ENCODE measurements at regions not wholly inside any gene's neighbourhood (a gene's known extent, or its start where the extent isn't known, plus 50 kb on each side); places are given as distances from the start of the nearest gene placed in this dataset.

GRCh38 chr5:21642312-21642711 lies 1210.8 kb downstream of the CDH12 start:
- no peaks in the 10 kb centered on the region for H3K36me3 ChIP-seq
- H3K4me3 ChIP-seq: no peak overlapping the region
- no peaks in the 10 kb centered on the region for H4K20me1 ChIP-seq
- H3K4me1 ChIP-seq: 0 out of 20 replicates have a peak, but pooled peaks cover 0 to 4% (median 0%) of the 10 kb centered on the region in 10 experiments
- TF ChIP-seq Cebpa-rat (IDR thresholded peaks at IDR 0.05): no peak
- no peaks in the 10 kb centered on the region for H3K27me3 ChIP-seq
- H3K4me2 ChIP-seq: no peak overlapping the region
- H3K9ac ChIP-seq: no peak overlapping the region
- no peak overlapping the region for H3K27ac ChIP-seq
- H3K9me3 ChIP-seq (replicated peaks in 1 of 11): no peaks in the 10 kb centered on the region

- H3K27me3 ChIP-seq: no peaks in the 10 kb centered on the region
- no peak overlapping the region for H3K27ac ChIP-seq
- peaks cover 0 to 16% (median 5%) of the 10 kb centered on the region in 11 experiments; a peak in 6 of 22 replicates for H3K9me3 ChIP-seq (replicated peaks in 1 of 11)
- no peak for TF ChIP-seq Cebpa-rat (IDR thresholded peaks at IDR 0.05)
- H3K4me3 ChIP-seq: no peak overlapping the region
- no peak overlapping the region for H3K9ac ChIP-seq
- H3K4me2 ChIP-seq: peak overlapping the region in 7 of 11 experiments; percentile 16 to 57 (median 48); a peak in 11 of 22 replicates
- H4K20me1 ChIP-seq: no peaks in the 10 kb centered on the region
- no peaks in the 10 kb centered on the region for H3K36me3 ChIP-seq
- peaks cover 0 to 13% (median 4%) of the 10 kb centered on the region in 10 experiments; a peak in 10 of 20 replicates for H3K4me1 ChIP-seq
Observed at GRCh38 chr5:21623831-21624230, 1229.3 kb downstream of the CDH12 start.

- Histone ChIP-seq H3K36me3 (no peaks in the 10 kb centered on the region), H3K27ac (no peak overlapping the region), H3K27me3 (no peaks in the 10 kb centered on the region), H3K9ac (no peak overlapping the region), H4K20me1 (no peaks in the 10 kb centered on the region), H3K4me1 (no peaks in the 10 kb centered on the region), H3K4me3 (no peak overlapping the region), H3K9me3 (replicated peaks in 1 of 11) (peaks cover 0 to 6% (median 0%) of the 10 kb centered on the region in 11 experiments; a peak in 3 of 22 replicates), H3K4me2 (no peak overlapping the region)
- no peak for TF ChIP-seq Cebpa-rat (IDR thresholded peaks at IDR 0.05)
Observed at GRCh38 chr5:21615195-21615765, 1237.9 kb downstream of the CDH12 start.

GRCh38 chr5:21613971-21614488 lies 1239.1 kb downstream of the CDH12 start:
- Histone ChIP-seq H3K9me3 (replicated peaks in 1 of 11) (peaks cover 0 to 6% (median 0%) of the 10 kb centered on the region in 11 experiments; a peak in 3 of 22 replicates), H3K4me1 (no peaks in the 10 kb centered on the region), H3K27ac (no peak overlapping the region), H3K4me3 (no peak overlapping the region), H4K20me1 (no peaks in the 10 kb centered on the region), H3K27me3 (no peaks in the 10 kb centered on the region), H3K36me3 (no peaks in the 10 kb centered on the region), H3K4me2 (no peak overlapping the region), H3K9ac (no peak overlapping the region)
- TF ChIP-seq Cebpa-rat (IDR thresholded peaks at IDR 0.05): no peak

- Histone ChIP-seq H3K4me3 (no peak overlapping the region), H3K9ac (no peak overlapping the region), H3K4me2 (no peak overlapping the region), H3K27ac (no peak overlapping the region), H4K20me1 (no peaks in the 10 kb centered on the region), H3K4me1 (no peaks in the 10 kb centered on the region), H3K9me3 (replicated peaks in 1 of 11) (no peaks in the 10 kb centered on the region), H3K27me3 (no peaks in the 10 kb centered on the region), H3K36me3 (no peaks in the 10 kb centered on the region)
- no peak for TF ChIP-seq Cebpa-rat (IDR thresholded peaks at IDR 0.05)
Observed at GRCh38 chr5:21603796-21604195, 1249.3 kb downstream of the CDH12 start.

- Histone ChIP-seq H3K27ac (no peak overlapping the region), H3K9ac (no peak overlapping the region), H3K4me3 (no peak overlapping the region), H3K4me1 (no peaks in the 10 kb centered on the region), H3K9me3 (replicated peaks in 1 of 11) (peaks cover 0 to 8% (median 0%) of the 10 kb centered on the region in 11 experiments; a peak in 1 of 22 replicates), H3K4me2 (no peak overlapping the region), H4K20me1 (no peaks in the 10 kb centered on the region; a peak in 1 of 22 replicates), H3K27me3 (no peaks in the 10 kb centered on the region), H3K36me3 (no peaks in the 10 kb centered on the region)
- no peak for TF ChIP-seq Cebpa-rat (IDR thresholded peaks at IDR 0.05)
Observed at GRCh38 chr5:21594566-21594965, 1258.6 kb downstream of the CDH12 start.

- no peaks in the 10 kb centered on the region for H3K36me3 ChIP-seq
- H3K4me2 ChIP-seq: no peak overlapping the region
- no peak overlapping the region for H3K9ac ChIP-seq
- no peak overlapping the region for H3K4me3 ChIP-seq
- peaks cover 0 to 8% (median 0%) of the 10 kb centered on the region in 11 experiments; a peak in 1 of 22 replicates for H3K9me3 ChIP-seq (replicated peaks in 1 of 11)
- H4K20me1 ChIP-seq: no peaks in the 10 kb centered on the region; a peak in 1 of 22 replicates
- no peak for TF ChIP-seq Cebpa-rat (IDR thresholded peaks at IDR 0.05)
- no peaks in the 10 kb centered on the region for H3K27me3 ChIP-seq
- H3K27ac ChIP-seq: no peak overlapping the region
- no peaks in the 10 kb centered on the region for H3K4me1 ChIP-seq
Observed at GRCh38 chr5:21593261-21593660, 1259.9 kb downstream of the CDH12 start.

GRCh38 chr5:21581508-21581907 lies 1271.6 kb downstream of the CDH12 start:
- no peaks in the 10 kb centered on the region for H4K20me1 ChIP-seq
- H3K27ac ChIP-seq: no peak overlapping the region
- no peaks in the 10 kb centered on the region for H3K36me3 ChIP-seq
- TF ChIP-seq Cebpa-rat (IDR thresholded peaks at IDR 0.05): no peak
- 0 out of 20 replicates have a peak, but pooled peaks cover 0 to 6% (median 0%) of the 10 kb centered on the region in 10 experiments for H3K4me1 ChIP-seq
- H3K4me2 ChIP-seq: no peak overlapping the region
- no peak overlapping the region for H3K4me3 ChIP-seq
- H3K9me3 ChIP-seq (replicated peaks in 1 of 11): no peaks in the 10 kb centered on the region; a peak in 1 of 22 replicates
- no peak overlapping the region for H3K9ac ChIP-seq
- H3K27me3 ChIP-seq: no peaks in the 10 kb centered on the region

- H3K9ac ChIP-seq: no peak overlapping the region
- no peak overlapping the region for H3K27ac ChIP-seq
- no peak for TF ChIP-seq Cebpa-rat (IDR thresholded peaks at IDR 0.05)
- H3K4me1 ChIP-seq: no peaks in the 10 kb centered on the region
- no peak overlapping the region for H3K4me3 ChIP-seq
- no peaks in the 10 kb centered on the region; a peak in 1 of 22 replicates for H3K9me3 ChIP-seq (replicated peaks in 1 of 11)
- no peak overlapping the region for H3K4me2 ChIP-seq
- no peaks in the 10 kb centered on the region for H3K27me3 ChIP-seq
- no peaks in the 10 kb centered on the region for H4K20me1 ChIP-seq
- H3K36me3 ChIP-seq: no peaks in the 10 kb centered on the region
Observed at GRCh38 chr5:21574961-21575360, 1278.2 kb downstream of the CDH12 start.

- no peak for TF ChIP-seq Cebpa-rat (IDR thresholded peaks at IDR 0.05)
- Histone ChIP-seq H3K4me1 (no peaks in the 10 kb centered on the region), H3K4me3 (no peak overlapping the region), H4K20me1 (no peaks in the 10 kb centered on the region), H3K36me3 (no peaks in the 10 kb centered on the region), H3K27me3 (no peaks in the 10 kb centered on the region), H3K27ac (no peak overlapping the region), H3K9ac (no peak overlapping the region), H3K4me2 (no peak overlapping the region), H3K9me3 (replicated peaks in 1 of 11) (no peaks in the 10 kb centered on the region; a peak in 1 of 22 replicates)
Observed at GRCh38 chr5:21574438-21574837, 1278.7 kb downstream of the CDH12 start.

Measured in BLaER1 treated with 17β-estradiol and CSF1 and Interleukin-3, amounts not matched to agents 10 nM and 100 nM (cell line).